Hepatocyte (in vitro differentiated cells): ENCODE measurements at regions not wholly inside any gene's neighbourhood (a gene's known extent, or its start where the extent isn't known, plus 50 kb on each side); places are given as distances from the start of the nearest gene placed in this dataset.

Experiments
- EZH2phosphoT487 ChIP-seq: fragments of 200-600 bp; sonication (generic); IDR thresholded peaks from one replicate; pipeline ENCODE4 v1.6.1; 2018; ENCODE audit warnings: antibody characterized with exemption, mild to moderate bottlenecking, low read depth, moderate library complexity; ENCODE audit not compliant: unreplicated experiment, severe bottlenecking
- TF ChIP-seq, protein P1 (sequence below): fragments of 200-600 bp; sonication (generic); IDR thresholded peaks from 2 replicates; pipeline ENCODE4 v1.5.1; 2016; ENCODE audit warnings: antibody characterized with exemption, mild to moderate bottlenecking; ENCODE audit not compliant: poor library complexity

DNA sequence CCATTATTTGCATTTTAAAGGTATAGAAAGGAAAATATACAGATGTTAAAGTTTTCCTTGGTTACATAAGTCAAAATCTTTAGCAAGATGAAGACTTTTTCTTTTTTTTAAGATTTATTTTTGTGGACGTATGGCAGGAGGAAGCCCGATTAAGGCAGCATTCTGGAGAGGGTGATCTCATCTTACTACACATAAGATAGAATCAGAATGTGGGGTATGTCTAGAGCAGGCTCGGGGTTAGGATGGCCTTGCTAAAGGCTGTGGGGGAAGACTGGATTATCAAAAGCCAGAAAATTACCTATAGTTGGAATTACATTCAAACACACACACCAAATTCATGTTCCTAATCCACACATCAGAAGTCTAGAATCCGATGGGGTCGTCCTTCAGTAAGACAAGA lies 79.6 kb upstream of the OTOGL start:
- TF ChIP-seq, protein P1, sequence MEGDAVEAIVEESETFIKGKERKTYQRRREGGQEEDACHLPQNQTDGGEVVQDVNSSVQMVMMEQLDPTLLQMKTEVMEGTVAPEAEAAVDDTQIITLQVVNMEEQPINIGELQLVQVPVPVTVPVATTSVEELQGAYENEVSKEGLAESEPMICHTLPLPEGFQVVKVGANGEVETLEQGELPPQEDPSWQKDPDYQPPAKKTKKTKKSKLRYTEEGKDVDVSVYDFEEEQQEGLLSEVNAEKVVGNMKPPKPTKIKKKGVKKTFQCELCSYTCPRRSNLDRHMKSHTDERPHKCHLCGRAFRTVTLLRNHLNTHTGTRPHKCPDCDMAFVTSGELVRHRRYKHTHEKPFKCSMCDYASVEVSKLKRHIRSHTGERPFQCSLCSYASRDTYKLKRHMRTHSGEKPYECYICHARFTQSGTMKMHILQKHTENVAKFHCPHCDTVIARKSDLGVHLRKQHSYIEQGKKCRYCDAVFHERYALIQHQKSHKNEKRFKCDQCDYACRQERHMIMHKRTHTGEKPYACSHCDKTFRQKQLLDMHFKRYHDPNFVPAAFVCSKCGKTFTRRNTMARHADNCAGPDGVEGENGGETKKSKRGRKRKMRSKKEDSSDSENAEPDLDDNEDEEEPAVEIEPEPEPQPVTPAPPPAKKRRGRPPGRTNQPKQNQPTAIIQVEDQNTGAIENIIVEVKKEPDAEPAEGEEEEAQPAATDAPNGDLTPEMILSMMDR = no peak
- no peak for TF ChIP-seq EZH2phosphoT487
